Liver (tissue), 3 donors: ENCODE measurements at regions not wholly inside any gene's neighbourhood (a gene's known extent, or its start where the extent isn't known, plus 50 kb on each side); places are given as distances from the start of the nearest gene placed in this dataset.

Source experiments
- FOXA1 ChIP-seq: IDR thresholded peaks from 2 replicates; pipeline ENCODE4 v1.6.1; 2016; ENCODE audit warnings: antibody characterized with exemption
- RAD21 ChIP-seq, 2 donors: IDR thresholded peaks; 2 replicates each; pipeline ENCODE4 v1.6.1; 2016; ENCODE audit warnings: antibody characterized with exemption in 2 of 2, mild to moderate bottlenecking in 2 of 2
- YY1 ChIP-seq: IDR thresholded peaks from 2 replicates; pipeline ENCODE4 v1.6.1; 2016; ENCODE audit warnings: antibody characterized with exemption, mild to moderate bottlenecking
- TF ChIP-seq, protein P1 (sequence below): fragments of 150-350 bp; IDR thresholded peaks from 2 replicates; pipeline ENCODE4 v1.5.1; 2017; ENCODE audit warnings: improper control_type of control experiment, low read depth, low read length; ENCODE audit not compliant: missing input control
- TF ChIP-seq, protein P2 (sequence below): IDR thresholded peaks from 2 replicates; pipeline ENCODE4 v1.6.1; 2016; ENCODE audit warnings: antibody characterized with exemption, mild to moderate bottlenecking
- donor health status: healthy.
- donor health status: healthy.

DNA sequence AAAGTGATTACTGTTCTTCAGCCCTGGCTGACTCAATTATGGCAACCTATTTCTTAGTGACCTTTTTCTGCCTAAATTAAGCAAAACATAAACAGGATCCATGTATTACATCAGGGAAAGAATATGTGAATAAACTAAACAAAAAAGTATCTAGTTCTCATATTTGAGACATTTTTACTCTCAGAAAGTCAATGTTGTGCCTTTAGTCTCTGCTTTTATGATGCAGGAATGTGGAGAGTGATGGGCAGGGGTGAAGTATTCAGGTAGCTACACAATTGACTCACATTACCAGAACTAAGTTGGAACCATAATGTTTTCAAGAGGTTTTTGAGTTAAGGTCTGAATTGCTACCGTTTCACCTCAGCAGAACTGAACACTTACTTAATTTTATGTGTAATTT is 462.7 kb upstream of the CXADR start:
- TF ChIP-seq, protein P1, sequence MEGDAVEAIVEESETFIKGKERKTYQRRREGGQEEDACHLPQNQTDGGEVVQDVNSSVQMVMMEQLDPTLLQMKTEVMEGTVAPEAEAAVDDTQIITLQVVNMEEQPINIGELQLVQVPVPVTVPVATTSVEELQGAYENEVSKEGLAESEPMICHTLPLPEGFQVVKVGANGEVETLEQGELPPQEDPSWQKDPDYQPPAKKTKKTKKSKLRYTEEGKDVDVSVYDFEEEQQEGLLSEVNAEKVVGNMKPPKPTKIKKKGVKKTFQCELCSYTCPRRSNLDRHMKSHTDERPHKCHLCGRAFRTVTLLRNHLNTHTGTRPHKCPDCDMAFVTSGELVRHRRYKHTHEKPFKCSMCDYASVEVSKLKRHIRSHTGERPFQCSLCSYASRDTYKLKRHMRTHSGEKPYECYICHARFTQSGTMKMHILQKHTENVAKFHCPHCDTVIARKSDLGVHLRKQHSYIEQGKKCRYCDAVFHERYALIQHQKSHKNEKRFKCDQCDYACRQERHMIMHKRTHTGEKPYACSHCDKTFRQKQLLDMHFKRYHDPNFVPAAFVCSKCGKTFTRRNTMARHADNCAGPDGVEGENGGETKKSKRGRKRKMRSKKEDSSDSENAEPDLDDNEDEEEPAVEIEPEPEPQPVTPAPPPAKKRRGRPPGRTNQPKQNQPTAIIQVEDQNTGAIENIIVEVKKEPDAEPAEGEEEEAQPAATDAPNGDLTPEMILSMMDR = no peak
- no peak for TF ChIP-seq YY1
- no peak for TF ChIP-seq FOXA1
- TF ChIP-seq RAD21 (IDR thresholded peaks at IDR 0.05) = no peak
- TF ChIP-seq, protein P2, sequence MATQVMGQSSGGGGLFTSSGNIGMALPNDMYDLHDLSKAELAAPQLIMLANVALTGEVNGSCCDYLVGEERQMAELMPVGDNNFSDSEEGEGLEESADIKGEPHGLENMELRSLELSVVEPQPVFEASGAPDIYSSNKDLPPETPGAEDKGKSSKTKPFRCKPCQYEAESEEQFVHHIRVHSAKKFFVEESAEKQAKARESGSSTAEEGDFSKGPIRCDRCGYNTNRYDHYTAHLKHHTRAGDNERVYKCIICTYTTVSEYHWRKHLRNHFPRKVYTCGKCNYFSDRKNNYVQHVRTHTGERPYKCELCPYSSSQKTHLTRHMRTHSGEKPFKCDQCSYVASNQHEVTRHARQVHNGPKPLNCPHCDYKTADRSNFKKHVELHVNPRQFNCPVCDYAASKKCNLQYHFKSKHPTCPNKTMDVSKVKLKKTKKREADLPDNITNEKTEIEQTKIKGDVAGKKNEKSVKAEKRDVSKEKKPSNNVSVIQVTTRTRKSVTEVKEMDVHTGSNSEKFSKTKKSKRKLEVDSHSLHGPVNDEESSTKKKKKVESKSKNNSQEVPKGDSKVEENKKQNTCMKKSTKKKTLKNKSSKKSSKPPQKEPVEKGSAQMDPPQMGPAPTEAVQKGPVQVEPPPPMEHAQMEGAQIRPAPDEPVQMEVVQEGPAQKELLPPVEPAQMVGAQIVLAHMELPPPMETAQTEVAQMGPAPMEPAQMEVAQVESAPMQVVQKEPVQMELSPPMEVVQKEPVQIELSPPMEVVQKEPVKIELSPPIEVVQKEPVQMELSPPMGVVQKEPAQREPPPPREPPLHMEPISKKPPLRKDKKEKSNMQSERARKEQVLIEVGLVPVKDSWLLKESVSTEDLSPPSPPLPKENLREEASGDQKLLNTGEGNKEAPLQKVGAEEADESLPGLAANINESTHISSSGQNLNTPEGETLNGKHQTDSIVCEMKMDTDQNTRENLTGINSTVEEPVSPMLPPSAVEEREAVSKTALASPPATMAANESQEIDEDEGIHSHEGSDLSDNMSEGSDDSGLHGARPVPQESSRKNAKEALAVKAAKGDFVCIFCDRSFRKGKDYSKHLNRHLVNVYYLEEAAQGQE = no peak
